ENCODE measurements at regions not wholly inside any gene's neighbourhood (a gene's known extent, or its start where the extent isn't known, plus 50 kb on each side); places are given as distances from the start of the nearest gene placed in this dataset.

DNA sequence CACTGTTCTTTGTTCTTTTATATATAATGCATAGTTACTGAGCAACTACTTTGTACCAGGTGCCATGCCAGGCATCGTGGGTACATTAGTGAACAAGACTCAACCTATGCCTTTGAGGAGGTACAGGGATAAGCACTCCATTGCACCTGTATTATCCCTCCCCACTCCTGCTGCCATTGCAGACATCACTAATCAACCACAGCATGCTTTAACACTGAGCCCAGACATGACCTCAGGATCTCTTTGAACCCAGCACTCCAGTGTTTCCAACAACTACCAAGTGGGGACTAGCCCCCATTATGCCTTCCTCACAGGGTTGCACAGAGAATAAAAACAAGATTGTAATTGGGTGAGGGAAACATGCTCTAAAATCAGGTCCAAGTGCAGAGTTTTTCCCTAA is 60.5 kb upstream of the COL13A1 start:
- DNase-seq: no peak

DNA sequence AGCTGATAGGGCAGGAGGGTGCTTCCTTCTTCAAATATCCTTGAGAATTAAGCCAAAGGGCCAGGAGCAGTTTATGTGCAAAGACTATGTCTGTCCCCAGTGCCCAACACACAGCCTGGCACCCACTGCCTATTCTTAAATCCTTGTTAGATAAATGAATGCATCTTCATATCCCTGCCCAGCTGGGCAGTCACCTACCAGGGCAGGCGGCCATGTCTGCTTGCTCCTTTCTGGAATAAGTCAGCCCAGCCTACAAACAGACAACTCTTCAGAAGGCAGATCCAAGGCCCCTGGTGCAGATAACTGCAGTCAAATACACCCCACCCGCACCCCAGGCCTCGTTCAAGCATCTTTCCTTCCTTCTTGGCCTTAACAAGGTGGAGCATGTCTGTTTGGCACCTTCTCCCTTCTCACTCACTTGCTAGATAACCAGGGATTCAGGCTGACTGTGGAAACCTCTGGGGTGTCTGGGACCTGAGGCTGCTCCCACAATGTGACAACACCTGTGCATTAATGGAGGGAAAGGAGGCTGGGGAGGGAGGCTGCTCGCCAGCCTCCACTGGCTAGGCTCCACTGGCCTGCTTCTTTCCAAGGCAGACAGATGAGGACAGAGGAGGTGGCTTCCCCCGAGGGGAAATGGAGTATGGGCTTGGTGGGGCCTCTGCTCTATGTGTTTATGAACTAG is 59.9 kb upstream of the COL13A1 start:
- no peak for DNase-seq

DNA sequence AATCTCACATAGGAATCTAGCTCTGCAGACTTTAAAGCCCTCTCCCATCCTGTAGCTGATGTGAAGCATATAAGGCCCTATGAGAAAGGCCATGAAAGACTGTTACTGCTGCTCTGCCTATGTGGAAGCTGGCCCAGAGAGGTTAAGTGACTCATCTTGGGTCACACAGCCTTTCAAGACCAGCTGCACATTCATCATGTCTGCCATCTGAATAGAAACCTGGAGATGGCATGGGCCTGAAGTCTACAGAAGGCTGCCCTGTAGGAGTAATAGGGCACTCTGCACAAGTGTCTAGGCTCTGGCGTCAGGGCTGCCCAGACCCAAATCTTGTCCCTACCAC is 59.4 kb upstream of the COL13A1 start:
- no peak for DNase-seq

DNA sequence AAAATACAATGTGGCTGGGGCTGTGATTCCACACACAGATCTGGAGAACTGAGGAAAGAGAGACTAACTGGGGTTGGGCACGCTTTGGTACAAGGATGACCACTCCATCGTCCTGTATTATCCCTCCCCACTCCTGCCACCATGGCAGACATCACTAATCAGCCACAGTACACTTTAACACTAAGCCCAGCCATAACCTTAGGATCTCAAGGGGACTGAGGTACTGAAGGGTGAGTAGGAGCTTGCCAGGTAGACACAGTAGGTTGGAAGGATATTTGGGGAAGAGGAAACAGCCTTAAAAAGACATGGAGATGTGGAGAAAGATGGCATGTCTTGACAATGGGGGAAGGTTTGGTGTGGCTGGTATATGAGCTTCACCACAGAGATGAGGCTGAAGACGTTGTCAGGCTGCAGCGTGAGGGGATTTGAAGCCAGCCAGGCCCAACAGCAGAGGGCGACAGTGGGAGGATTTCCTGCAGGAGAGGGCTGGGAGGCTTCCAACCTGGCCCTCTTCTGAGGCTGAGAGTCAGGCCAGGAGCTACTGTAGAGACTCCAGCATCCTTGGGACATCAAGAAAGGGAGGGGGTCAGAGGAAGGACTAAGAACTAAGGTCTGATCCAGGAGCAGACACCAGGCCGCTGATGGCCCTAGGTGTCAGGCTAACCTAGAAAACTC is 58.6 kb upstream of the COL13A1 start:
- no peak for DNase-seq

DNA sequence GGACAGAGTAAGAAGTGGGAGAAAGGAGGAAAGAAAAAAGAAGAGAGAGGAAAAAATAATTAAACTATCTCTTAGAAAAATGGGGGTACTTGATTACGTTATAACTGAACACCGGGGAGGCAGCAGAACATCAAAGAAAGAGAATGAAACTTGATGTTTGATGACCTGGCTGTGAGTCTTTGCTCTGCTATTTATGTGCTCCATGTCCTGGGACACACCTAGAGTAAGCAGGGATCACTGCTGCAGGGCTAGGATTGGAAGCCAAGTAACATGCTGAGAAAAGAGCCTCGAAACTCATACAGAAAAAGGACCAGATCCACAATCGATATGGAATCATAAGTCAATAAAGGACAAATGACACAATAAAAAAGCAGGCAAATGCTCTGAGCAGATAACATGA is 56.7 kb upstream of the COL13A1 start:
- no peak for DNase-seq

DNA sequence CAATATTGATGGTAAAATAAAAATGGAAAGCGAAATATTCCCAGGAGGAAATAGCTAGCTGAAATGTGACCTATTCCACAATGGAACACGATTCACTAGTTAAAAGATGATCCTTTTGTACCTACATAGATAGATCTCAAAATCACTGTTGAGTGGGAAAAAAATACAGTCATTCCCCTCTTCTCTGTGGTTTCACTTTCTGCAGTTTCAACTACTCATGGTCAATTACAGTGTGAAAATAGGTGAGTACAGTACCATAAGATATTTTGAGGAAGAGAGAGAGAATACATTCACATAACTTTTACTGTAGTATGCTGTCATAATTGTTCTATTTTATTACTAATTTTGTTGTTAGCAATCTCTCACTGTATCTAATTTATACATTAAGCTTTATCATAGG is 56.0 kb upstream of the COL13A1 start:
- no peak for DNase-seq

DNA sequence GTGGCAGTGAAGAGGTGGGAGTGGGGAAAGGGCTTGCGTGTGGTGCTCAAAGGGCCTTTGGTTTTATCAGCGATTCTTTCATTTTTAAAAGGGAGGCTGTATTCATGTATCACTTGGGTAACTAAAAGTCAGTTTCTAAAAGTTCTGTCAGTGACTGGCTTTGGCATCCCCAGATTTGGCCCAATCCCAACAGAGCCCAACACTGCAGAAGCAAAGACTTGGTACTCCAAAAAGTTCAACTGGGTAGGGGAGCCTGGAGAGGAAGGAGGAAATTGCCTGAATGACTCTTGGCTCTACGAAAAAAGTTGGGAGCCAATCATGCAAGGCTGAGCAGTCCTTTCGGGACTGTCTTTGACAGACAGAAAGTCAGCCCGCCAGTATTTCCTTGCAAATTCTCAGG is 54.5 kb upstream of the COL13A1 start:
- DNase-seq: no peak

DNA sequence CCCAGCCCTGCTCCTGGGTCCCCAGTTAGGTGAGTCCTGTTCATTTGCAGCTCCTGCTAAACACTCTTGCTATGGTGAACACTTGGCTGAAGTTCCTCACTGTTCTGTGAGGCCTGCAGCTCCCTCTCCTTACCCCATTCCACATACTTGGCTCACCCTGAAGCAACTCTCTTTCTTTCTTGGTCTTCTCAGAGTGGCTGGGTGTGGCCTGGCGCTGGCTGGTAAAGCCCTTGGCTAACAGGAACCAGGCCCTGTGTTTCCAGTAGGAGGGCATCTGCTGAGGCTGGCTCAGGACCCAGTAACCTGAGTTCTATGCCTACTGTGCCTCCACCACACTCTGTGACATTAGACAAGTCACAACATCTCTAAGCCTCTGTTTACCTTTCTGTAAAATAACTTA is 53.1 kb upstream of the COL13A1 start:
- DNase-seq: no peak

DNA sequence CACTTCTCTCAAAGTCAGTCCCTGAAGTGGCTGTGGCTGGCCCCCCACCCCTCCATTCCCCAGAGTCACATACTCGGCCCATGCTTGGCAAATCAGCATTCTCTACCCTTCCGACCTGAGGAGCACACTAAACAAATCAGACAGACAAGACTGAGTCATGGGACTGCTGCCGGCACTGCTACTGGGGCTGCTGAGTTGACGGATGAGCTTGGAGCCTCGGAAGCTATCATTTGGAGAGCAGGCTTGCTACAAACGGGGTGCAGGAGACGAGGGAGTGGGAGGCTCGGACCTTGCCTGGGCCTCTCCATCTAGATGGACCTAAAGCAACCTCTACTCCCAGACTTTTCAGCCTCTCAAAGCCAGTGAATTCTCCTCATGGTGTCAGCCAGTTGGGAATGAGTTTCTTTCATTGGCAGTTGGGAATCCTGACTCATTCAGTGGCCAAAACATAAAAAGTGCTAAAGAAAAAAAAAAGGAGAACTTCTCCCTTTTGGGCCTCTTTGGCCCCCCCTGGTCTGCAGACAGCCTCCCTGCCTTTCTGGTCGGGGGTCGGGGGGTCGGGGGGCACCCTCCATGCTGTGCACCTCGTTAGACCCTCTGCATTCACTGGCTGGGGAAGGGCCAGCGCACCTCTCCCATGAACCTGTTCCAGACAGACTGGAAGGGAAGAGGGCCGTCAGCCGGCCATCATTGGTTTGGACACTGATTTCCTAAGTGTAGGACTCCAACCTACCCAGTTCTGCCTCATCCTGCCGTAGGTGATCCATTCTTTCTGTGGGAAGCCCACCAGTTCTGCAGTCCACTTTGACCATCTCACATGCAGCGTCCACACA is 52.3 kb upstream of the COL13A1 start:
- no peak for DNase-seq

DNA sequence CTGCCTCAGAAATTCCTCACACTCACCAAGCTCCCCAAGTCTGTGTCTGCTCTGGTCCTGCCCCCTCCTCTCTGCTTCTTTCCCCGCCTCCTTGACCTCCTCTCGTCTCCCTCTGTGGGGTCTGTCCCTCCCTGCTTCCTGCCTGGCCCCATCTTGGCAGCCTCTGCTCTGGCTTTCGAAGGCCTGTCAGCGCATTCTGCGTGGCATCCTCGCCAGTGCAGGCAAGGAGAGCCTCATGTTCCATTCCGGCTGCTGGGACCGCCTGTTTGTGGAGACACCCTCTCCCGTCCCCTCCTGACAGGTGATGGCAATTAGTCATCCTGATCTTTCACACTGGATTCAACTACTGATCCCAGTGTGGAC is 51.7 kb upstream of the COL13A1 start:
- DNase-seq: no peak

DNA sequence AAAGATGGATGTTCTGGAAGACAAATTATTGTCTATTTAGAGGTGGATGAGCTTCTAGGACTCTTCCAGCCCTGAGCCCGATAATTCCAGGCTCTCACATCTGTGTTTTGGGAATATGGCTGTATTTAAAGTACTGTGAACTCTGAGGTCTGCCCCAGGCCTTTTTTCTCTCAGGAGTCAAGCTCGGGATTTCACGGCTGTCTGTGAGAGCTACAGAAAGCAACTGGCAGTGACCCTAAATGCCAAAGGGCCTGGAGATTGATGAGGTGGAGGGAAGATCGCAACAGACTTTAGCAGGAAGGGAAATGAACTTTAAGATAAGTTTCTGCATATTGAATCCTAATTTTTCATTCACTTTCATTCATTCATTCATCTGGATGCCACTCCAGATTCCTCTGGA is 51.0 kb upstream of the COL13A1 start:
- DNase-seq: no peak

DNA sequence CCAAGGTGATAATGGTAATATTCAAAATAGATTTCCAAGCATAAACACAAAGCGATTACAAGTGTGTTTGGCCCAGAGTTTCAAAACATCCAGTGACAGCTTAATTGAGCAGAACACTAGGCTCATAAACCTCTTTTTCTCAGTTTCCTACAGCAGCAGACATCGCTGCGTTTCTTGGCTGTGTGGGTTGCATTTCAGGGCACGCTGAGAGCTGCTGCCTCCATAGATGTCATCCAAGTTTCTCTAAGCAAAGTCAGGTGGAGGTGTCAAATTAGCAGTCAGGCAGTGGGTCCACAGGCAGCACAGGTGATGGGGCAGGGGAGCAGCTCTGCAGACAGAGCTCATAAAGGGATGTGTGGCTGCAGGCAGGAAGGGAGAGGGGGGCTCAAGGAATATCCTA is 50.5 kb upstream of the COL13A1 start:
- no peak for DNase-seq

All from T-helper 9 cell (primary cell).